ENCODE measurements at regions not wholly inside any gene's neighbourhood (a gene's known extent, or its start where the extent isn't known, plus 50 kb on each side); places are given as distances from the start of the nearest gene placed in this dataset.
"Not testable (repeated sequence)": the region's sequence is repeated elsewhere in the genome, so short reads cannot be mapped to it uniquely, and the experiment has no call there.

DNA sequence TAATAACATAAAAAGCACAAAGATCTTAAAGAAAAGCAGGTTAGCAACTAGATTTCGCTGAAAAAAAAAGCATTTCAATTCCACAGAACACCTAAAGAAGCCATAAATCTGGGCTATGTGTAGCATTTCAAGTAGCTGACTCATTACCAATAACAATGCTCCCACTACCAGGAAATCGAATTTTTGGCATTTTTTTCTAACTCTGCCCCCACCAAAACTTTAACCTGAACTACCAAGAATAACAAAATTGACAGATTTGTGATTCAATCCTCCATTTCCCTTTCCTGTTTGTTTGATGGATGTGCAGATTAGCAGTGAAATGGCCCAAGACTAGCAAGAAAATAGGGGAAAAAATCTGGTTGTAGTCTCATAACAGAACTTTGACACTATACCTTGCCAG lies 180.2 kb downstream of the RASEF start:
- no peak for TF ChIP-seq ZNF571 (tag by site-specific recombination; IDR thresholded peaks at IDR 0.05)
- Histone ChIP-seq H3K4me3 (ENCODE audit: low read depth, low read length) (no peak overlapping the region), H3K36me3 (ENCODE audit: control insufficient read depth in 2 of 2, insufficient read depth in 1 of 2, low read length in 2 of 2) (no peaks in the 10 kb centered on the region), H3K9me3 (ENCODE audit: control insufficient read depth, insufficient read depth, low read depth, low read length) (no peaks in the 10 kb centered on the region), H3K27ac (ENCODE audit: extremely low read depth, low read depth, low read length) (no peak overlapping the region), H3K4me1 (ENCODE audit: control insufficient read depth, insufficient read depth, low read length) (no peaks in the 10 kb centered on the region)
- CTCF ChIA-PET = no interaction called here
- POLR2A ChIA-PET = no interaction called here

DNA sequence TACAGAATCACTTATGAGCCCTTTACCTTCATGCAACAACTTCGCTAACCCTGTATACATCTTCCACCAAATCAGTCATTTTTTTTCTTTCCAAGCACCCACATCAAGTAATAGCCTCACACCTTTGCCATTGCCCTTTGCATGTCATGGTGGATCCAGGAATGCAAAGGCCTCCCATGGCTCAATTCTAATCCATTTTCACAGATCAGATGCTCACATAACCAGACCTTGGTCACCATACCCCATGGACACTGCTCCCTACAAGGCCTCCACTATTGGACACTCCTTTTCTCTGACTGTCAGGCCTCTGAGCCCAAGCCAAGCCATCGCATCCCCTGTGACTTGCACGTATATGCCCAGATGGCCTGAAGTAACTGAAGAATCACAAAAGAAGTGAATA lies 179.5 kb downstream of the RASEF start:
- no peak for TF ChIP-seq ZIC2 (tag by site-specific recombination; IDR thresholded peaks at IDR 0.05)
- TF ChIP-seq KLF8 (tag by site-specific recombination; IDR thresholded peaks at IDR 0.05) = no peak
- TF ChIP-seq ZNF184 (tag by site-specific recombination; IDR thresholded peaks at IDR 0.05) = no peak
- no peak for TF ChIP-seq ZNF626 (tag by site-specific recombination; IDR thresholded peaks at IDR 0.05)
- TF ChIP-seq ZNF23 (tag by site-specific recombination; IDR thresholded peaks at IDR 0.05; ENCODE audit: borderline replicate concordance) = no peak
- no peak for TF ChIP-seq ZNF560 (tag by site-specific recombination; IDR thresholded peaks at IDR 0.05; ENCODE audit: borderline replicate concordance)
- TF ChIP-seq, protein P1, sequence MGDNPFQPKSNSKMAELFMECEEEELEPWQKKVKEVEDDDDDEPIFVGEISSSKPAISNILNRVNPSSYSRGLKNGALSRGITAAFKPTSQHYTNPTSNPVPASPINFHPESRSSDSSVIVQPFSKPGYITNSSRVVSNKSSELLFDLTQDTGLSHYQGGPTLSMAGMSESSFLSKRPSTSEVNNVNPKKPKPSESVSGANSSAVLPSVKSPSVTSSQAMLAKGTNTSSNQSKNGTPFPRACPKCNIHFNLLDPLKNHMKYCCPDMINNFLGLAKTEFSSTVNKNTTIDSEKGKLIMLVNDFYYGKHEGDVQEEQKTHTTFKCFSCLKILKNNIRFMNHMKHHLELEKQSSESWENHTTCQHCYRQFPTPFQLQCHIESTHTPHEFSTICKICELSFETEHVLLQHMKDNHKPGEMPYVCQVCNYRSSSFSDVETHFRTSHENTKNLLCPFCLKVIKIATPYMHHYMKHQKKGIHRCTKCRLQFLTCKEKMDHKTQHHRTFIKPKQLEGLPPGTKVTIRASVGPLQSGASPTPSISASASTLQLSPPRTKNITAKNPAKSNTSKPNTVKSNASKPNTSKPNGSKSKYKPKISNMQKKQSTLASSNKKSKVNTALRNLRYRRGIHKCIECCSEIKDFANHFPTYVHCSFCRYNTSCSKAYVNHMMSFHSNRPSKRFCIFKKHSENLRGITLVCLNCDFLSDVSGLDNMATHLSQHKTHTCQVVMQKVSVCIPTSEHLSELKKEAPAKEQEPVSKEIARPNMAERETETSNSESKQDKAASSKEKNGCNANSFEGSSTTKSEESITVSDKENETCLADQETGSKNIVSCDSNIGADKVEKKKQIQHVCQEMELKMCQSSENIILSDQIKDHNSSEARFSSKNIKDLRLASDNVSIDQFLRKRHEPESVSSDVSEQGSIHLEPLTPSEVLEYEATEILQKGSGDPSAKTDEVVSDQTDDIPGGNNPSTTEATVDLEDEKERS (tag by site-specific recombination; IDR thresholded peaks at IDR 0.05) = no peak
- TF ChIP-seq ZNF404 (tag by site-specific recombination; IDR thresholded peaks at IDR 0.05) = no peak
- TF ChIP-seq ZNF10 (tag by site-specific recombination; IDR thresholded peaks at IDR 0.05) = no peak
- no peak for TF ChIP-seq ZSCAN30 (tag by site-specific recombination; IDR thresholded peaks at IDR 0.05)
- no peak for TF ChIP-seq ZBTB7A (tag by site-specific recombination; IDR thresholded peaks at IDR 0.05; ENCODE audit: low read depth)
- no peak for TF ChIP-seq ZNF596 (tag by site-specific recombination; IDR thresholded peaks at IDR 0.05)
- TF ChIP-seq ZNF501 (tag by site-specific recombination; IDR thresholded peaks at IDR 0.05) = no peak
- TF ChIP-seq ZNF677 (tag by site-specific recombination; IDR thresholded peaks at IDR 0.05) = no peak
- TF ChIP-seq, protein P2, sequence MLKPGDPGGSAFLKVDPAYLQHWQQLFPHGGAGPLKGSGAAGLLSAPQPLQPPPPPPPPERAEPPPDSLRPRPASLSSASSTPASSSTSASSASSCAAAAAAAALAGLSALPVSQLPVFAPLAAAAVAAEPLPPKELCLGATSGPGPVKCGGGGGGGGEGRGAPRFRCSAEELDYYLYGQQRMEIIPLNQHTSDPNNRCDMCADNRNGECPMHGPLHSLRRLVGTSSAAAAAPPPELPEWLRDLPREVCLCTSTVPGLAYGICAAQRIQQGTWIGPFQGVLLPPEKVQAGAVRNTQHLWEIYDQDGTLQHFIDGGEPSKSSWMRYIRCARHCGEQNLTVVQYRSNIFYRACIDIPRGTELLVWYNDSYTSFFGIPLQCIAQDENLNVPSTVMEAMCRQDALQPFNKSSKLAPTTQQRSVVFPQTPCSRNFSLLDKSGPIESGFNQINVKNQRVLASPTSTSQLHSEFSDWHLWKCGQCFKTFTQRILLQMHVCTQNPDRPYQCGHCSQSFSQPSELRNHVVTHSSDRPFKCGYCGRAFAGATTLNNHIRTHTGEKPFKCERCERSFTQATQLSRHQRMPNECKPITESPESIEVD (tag by site-specific recombination; IDR thresholded peaks at IDR 0.05) = no peak
- TF ChIP-seq ZNF221 (tag by site-specific recombination; IDR thresholded peaks at IDR 0.05; ENCODE audit: borderline replicate concordance) = no peak
- TF ChIP-seq, protein P3, sequence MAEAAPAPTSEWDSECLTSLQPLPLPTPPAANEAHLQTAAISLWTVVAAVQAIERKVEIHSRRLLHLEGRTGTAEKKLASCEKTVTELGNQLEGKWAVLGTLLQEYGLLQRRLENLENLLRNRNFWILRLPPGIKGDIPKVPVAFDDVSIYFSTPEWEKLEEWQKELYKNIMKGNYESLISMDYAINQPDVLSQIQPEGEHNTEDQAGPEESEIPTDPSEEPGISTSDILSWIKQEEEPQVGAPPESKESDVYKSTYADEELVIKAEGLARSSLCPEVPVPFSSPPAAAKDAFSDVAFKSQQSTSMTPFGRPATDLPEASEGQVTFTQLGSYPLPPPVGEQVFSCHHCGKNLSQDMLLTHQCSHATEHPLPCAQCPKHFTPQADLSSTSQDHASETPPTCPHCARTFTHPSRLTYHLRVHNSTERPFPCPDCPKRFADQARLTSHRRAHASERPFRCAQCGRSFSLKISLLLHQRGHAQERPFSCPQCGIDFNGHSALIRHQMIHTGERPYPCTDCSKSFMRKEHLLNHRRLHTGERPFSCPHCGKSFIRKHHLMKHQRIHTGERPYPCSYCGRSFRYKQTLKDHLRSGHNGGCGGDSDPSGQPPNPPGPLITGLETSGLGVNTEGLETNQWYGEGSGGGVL (tag by site-specific recombination; IDR thresholded peaks at IDR 0.05) = no peak
- no peak for TF ChIP-seq ZBTB8A (tag by site-specific recombination; IDR thresholded peaks at IDR 0.05)
- H3K27ac ChIP-seq (ENCODE audit: extremely low read depth, low read depth, low read length) = no peak overlapping the region

DNA sequence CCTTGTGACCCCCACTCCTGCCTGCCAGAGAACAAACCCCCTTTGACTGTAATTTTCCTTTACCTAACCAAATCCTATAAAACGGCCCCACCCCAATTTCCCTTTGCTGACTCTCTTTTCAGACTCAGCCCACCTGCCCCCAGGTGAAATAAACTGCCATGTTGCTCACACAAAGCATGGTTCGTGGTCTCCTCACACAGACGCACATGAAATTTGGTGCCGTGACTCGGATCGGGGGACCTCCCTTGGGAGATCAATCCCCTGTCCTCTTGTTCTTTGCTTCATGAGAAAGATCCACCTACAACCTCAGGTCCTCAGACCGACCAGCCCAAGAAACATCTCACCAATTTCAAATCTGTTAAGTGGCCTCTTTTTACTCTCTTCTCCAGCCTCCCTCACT lies 179.0 kb downstream of the RASEF start:
- H3K27ac ChIP-seq (ENCODE audit: extremely low read depth, low read depth, low read length); POLR2A ChIA-PET; CTCF ChIA-PET; H3K4me1 ChIP-seq (ENCODE audit: control insufficient read depth, insufficient read depth, low read length); H3K36me3 ChIP-seq (ENCODE audit: control insufficient read depth in 2 of 2, insufficient read depth in 1 of 2, low read length in 2 of 2); H3K9me3 ChIP-seq (ENCODE audit: control insufficient read depth, insufficient read depth, low read depth, low read length); H3K4me3 ChIP-seq (ENCODE audit: low read depth, low read length): not testable (repeated sequence)

More for the DNA sequence above, 179.5 kb downstream of the RASEF start:
- ChIA-PET POLR2A (no interaction called here), CTCF (no interaction called here)
- Histone ChIP-seq H3K4me1 (ENCODE audit: control insufficient read depth, insufficient read depth, low read length) (no peaks in the 10 kb centered on the region), H3K4me3 (ENCODE audit: low read depth, low read length) (no peak overlapping the region), H3K9me3 (ENCODE audit: control insufficient read depth, insufficient read depth, low read depth, low read length) (no peaks in the 10 kb centered on the region), H3K36me3 (ENCODE audit: control insufficient read depth in 2 of 2, insufficient read depth in 1 of 2, low read length in 2 of 2) (no peaks in the 10 kb centered on the region)
